Epithelial cell of esophagus (primary cell): ENCODE measurements at regions not wholly inside any gene's neighbourhood (a gene's known extent, or its start where the extent isn't known, plus 50 kb on each side); places are given as distances from the start of the nearest gene placed in this dataset.
"Not testable (repeated sequence)": the region's sequence is repeated elsewhere in the genome, so short reads cannot be mapped to it uniquely, and the experiment has no call there.

Experiments
- DNase-seq: peaks from one replicate; pipeline ENCODE4 v3.0.0; 2010; ENCODE audit warnings: low read depth
- H3K4me3 ChIP-seq: 2 replicates; pipeline ENCODE4 v1.5.1; 2011; ENCODE audit warnings: mild to moderate bottlenecking, low read length, control low read depth
- TF ChIP-seq, protein P1 (sequence below): IDR thresholded peaks from 2 replicates; pipeline ENCODE4 v1.5.1; 2011; ENCODE audit warnings: low read depth, mild to moderate bottlenecking, low read length, control low read depth, inconsistent platforms; ENCODE audit not compliant: insufficient read depth; ENCODE audit errors: missing control alignments

GRCh38 chr5:96194593-96194992 is 232.9 kb upstream of the ELL2 start:
- no peak for DNase-seq
- H3K4me3 ChIP-seq: no peak overlapping the region

DNA sequence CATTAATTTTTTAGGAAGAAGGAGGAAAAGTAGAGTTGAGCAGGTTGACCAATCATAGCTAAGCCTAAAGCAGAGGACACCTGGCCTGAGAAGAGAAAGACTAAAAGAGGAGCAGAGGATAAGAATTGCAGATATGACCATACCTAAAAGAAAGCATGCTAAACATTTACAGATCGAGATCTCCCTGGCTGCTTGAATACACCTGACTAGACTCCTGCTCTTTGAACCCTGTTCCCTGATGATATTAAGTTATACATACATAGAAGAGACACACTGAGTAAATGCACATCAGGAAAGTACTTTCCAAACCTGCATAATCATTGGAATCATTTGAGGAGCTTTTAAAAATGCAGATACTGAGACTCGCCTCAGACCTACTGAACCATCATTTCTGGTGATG is 232.3 kb upstream of the ELL2 start:
- TF ChIP-seq, protein P1, sequence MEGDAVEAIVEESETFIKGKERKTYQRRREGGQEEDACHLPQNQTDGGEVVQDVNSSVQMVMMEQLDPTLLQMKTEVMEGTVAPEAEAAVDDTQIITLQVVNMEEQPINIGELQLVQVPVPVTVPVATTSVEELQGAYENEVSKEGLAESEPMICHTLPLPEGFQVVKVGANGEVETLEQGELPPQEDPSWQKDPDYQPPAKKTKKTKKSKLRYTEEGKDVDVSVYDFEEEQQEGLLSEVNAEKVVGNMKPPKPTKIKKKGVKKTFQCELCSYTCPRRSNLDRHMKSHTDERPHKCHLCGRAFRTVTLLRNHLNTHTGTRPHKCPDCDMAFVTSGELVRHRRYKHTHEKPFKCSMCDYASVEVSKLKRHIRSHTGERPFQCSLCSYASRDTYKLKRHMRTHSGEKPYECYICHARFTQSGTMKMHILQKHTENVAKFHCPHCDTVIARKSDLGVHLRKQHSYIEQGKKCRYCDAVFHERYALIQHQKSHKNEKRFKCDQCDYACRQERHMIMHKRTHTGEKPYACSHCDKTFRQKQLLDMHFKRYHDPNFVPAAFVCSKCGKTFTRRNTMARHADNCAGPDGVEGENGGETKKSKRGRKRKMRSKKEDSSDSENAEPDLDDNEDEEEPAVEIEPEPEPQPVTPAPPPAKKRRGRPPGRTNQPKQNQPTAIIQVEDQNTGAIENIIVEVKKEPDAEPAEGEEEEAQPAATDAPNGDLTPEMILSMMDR: no peak

More at GRCh38 chr5:96194593-96194992, 232.9 kb upstream of the ELL2 start:
- TF ChIP-seq, protein P1: no peak

GRCh38 chr5:96189987-96190386 is 228.3 kb upstream of the ELL2 start:
- no peak overlapping the region for H3K4me3 ChIP-seq
- TF ChIP-seq, protein P1: no peak
- DNase-seq: no peak

More for the DNA sequence above, 232.3 kb upstream of the ELL2 start:
- no peak for DNase-seq
- H3K4me3 ChIP-seq: no peak overlapping the region

DNA sequence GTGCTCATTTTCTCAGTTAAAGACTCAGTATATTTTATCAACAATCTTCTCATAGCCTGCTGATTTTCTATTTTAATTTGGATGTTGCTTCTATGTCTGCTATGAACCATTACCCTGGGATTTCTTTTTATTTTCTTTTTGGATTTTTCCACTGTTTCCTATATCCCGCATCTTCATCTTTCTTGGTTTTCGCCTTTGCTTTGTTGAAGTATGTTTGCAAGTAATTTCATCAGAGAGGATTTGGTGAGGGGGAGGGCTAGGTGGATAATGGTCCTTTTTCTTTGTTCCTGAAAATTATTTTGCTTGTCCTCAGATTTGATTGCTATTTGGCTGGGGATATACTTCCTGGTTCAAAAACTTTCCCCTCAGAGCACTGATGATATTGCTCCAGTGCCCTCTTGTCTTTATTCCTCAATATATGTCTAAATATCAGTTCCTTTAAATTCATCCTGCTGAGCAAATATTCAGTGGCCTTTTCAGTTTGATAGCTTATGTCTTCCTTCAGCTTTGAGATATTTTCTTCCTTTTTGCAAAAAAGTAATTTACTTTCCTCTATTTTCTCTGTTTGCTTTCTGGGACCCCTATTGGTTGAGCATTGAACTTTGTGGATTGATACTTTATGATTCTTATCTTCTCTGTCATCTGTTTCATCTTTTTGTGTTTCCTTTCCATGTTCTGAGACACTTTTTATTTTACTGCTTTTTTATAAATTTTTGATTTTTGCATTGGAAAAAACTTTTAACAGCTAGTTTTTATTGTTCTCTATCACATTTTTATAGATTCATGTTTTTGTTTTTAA is 227.6 kb upstream of the ELL2 start:
- DNase-seq: no peak
- TF ChIP-seq, protein P1: no peak
- H3K4me3 ChIP-seq: no peak overlapping the region

DNA sequence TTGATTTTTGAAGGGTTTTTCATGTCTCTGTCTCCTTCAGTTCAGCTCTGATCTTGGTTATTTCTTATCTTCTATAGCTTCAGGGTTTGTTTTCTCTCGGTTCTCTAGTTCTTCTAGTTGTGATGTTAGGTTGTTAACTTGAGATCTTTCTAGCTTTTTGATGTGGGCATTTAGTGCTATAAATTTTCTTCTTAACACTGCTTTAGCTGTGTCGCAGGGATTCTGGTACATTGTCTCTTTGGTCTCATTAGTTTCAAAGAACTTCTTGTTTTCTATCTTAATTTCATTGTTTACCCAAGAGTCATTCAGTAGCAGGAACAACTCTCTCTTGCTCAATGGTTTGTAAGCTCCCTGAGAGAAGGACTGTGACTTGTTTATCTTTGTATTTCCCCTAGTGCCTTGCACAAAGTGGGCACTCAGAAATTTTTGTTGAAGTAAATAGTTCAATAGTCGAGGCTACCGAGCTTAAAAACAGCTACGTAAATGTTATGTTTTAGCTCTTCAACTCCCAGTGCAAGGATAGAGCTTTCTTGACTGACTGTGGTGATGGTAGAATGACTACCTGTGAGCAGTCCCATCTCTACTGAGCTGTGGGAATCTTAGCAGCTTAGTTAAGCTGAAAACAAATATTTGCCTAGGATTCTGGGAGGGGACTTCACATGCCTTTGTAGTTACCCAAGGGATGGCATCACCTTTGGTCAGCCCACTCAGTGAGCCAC is 225.8 kb upstream of the ELL2 start:
- TF ChIP-seq, protein P1: no peak
- peak; percentile 62 for DNase-seq
- no peak overlapping the region for H3K4me3 ChIP-seq

DNA sequence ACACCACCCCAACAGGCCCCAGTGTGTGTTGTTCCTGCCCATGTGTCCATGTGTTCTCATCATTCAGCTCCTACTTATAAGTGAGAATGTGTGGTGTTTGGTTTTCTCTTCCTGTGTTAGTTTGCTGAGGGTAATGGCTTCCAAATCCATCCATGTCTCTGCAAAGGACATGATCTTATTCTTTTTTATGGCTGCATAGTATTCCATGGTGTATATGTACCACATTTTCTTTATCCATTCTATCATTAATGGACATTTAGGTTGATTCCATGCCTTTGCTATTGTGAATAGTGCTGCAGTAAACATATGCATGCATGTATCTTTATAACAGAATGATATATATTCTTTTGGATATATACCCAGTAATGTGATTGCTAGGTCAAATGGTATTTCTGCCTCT is 222.9 kb upstream of the ELL2 start:
- DNase-seq, H3K4me3 ChIP-seq: not testable (repeated sequence)

DNA sequence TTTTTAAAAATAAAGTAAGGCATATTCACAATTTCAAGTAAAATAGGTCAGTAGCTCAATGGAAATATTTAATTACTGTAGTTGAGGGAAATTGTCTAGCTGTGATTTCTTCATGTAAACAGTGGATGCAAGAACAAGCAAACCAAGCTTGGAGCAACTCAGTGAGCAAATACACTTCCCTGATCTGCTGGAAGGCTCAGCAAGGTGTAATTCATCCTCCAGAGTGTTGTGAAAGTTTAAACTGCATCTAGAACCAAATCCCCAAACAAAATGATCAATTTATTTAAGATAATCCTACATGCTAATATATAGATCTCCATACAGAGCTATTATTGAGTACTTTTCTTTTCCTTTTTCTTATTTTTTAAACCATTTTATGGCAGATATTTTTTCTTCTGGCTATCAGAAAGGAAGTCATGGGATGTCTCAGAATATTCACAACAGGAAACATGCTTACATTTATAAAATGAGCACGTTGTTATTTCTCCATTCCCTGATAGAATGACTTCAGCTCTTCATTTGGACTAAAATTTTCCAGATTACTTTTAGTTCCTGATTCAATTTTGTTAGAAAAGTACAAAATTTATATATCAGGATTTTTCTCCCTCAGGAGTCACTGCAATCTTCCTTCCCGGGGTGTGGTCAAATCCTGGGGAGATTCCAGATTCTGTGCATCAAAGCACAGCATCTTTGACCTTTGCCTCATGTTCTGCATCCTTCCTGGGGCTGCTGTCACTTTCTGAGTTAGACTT is 219.2 kb upstream of the ELL2 start:
- TF ChIP-seq, protein P1: no peak
- H3K4me3 ChIP-seq: no peak overlapping the region
- no peak for DNase-seq
